HG02759 (cell line): ENCODE measurements at regions not wholly inside any gene's neighbourhood (a gene's known extent, or its start where the extent isn't known, plus 50 kb on each side); places are given as distances from the start of the nearest gene placed in this dataset.
"Not testable (repeated sequence)": the region's sequence is repeated elsewhere in the genome, so short reads cannot be mapped to it uniquely, and the experiment has no call there.

ENCODE experiments used
- ATAC-seq: cut with Tn5 transposase; IDR thresholded peaks from one replicate; pipeline ENCODE4 v1.9.1; 2021; ENCODE audit warnings: mild to moderate bottlenecking, moderate library complexity; ENCODE audit not compliant: unreplicated experiment

- ATAC-seq, result no peak
These were observed 651.8 kb downstream of the LMO4 start for GRCh38 chr1:87980494-87980893.

GRCh38 chr1:87981386-87981785, 652.7 kb downstream of the LMO4 start:
- ATAC-seq, result no peak

GRCh38 chr1:87981810-87982209, 653.1 kb downstream of the LMO4 start:
- no peak for ATAC-seq

GRCh38 chr1:87983841-87984240, 655.2 kb downstream of the LMO4 start:
- no peak for ATAC-seq

GRCh38 chr1:87985071-87985470, 656.4 kb downstream of the LMO4 start:
- ATAC-seq, result no peak

DNA sequence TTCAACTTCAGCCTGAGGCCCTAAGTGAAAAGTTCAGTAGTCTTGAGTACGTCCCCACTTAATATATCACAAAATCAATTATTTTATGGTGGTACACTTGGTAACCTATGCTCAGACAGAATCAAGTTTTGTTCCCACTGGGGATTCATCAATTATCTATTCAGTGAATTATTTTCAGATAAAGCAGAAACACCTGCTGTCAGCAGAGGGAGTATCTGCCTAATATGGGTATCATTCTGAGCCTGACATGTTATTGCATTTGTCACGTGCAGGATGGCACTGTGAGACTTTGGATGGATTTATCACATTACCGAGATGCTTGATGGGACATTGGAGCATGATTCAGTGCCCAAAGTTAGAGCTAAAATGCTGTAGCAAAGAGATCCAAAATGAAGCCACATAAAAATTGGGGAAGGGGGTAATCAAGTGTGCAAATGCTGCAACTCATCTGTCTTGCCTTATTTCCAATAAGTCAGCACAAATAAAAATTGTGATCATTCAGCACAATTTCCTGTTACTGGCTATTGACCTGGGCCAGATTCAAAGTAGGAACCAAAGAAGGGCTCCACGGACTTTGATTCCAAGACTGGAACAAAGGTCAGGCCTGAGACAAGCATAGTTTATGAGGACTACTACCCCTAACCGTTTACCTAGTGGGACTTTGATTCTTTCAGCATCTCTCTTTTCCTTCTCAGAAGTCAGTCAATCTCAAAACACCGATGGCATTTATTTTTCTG, 657.6 kb downstream of the LMO4 start:
- no peak for ATAC-seq

- no peak for ATAC-seq
These were observed 660.7 kb downstream of the LMO4 start for GRCh38 chr1:87989346-87989745.

DNA sequence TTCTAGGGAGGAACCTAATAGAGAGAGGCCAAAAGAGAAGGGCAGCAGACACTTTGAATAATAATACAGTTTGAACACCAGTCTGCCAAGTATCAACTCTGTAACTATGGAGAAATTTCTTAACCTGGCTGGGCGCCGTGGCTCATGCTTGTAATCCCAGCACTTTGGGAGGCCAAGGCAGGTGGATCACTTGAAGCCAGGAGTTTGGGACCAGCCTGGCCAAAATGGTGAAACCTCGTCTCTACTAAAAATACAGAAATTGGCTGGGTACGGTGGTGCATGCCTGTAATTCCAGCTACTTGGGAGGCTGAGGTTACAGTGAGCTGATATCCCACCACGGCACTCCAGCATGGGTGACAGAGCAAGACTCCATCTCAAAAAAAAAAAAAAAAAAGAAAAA, 663.9 kb downstream of the LMO4 start:
- ATAC-seq, result not testable (repeated sequence)

DNA sequence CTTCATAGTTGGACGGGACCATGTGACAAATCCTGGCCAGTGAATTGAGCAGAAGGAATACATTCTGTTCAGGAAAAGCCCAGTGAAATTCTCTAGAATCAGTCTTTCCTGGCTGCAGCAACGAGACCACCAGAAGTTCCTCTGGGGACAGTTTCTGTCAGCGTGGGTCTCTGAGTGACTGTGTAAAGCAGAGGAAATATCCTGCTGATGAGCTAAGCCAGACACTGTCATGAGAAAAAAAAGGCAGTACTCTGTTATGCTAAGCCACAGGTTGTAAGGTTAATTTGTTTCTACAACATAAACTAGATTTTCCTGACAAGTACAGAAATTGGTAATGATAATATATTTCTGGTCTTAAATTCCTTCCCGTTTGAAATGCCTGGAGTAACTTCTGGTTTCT, 664.4 kb downstream of the LMO4 start:
- no peak for ATAC-seq

- no peak for ATAC-seq
These were observed 671.2 kb downstream of the LMO4 start for GRCh38 chr1:87999852-88000251.

DNA sequence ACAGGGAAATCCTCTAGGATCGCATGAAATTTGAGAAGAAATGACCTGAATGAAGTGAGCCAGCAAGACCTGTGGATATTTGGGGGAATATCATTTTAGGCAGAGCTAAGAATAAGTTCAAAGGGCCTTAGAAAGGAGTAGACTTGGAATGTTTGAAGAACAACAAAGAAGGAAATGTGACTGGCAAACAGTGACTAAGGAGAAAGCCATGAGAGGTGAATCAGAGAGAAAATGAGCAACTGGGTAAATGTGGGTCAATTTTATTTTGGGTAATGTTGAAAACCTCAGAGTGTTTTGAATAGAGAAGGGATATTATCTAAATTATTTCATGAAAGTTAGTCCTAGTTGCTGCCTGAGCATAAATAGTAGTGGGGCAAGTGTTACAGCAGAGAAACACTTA, 672.8 kb downstream of the LMO4 start:
- no peak for ATAC-seq

- no peak for ATAC-seq
These were observed 674.6 kb downstream of the LMO4 start for GRCh38 chr1:88003255-88003654.

- ATAC-seq, result no peak
These were observed 674.2 kb upstream of the PKN2 start for GRCh38 chr1:88009916-88010315.

- no peak for ATAC-seq
These were observed 670.6 kb upstream of the PKN2 start for GRCh38 chr1:88013485-88013884.

GRCh38 chr1:88014131-88014530, 669.9 kb upstream of the PKN2 start:
- no peak for ATAC-seq

DNA sequence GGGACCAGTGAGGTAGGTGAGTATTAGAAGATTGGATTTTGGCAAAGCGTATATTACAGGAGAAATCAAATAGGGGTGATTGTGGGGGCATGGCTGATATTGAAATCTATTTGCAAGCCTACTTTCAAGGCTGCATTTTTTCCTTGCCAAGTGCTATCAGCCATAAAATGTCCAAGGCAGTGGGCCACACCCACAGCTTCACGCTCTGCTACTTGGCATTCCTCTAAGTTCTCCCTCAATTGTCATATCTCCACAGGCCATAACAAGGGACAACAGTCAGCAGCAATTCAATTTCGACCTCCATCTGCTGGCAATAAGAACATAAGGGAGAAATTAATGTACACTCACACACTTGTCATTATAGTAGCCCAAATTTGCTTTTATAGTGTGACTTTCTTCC, 667.1 kb upstream of the PKN2 start:
- no peak for ATAC-seq

DNA sequence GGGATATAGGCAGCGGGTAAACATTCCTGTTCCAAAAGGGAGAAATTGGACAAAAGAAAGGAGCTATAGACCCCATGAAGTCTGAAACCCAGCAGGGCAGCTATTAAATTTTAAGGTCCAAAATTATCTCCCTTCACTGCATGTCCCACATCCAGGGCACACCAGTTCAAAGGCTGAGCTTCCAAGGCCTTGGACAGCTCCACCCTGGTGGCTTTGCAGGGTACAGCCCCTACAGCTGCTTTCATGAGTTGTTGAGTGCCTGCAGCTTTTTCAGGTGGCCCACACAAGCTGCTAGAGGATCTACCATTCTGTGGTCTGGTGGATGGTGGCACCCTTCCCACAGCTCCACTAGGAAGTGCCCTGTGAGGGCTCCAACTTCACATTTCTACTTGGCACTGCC, 662.5 kb upstream of the PKN2 start:
- no peak for ATAC-seq

GRCh38 chr1:88022516-88022915, 661.6 kb upstream of the PKN2 start:
- no peak for ATAC-seq

DNA sequence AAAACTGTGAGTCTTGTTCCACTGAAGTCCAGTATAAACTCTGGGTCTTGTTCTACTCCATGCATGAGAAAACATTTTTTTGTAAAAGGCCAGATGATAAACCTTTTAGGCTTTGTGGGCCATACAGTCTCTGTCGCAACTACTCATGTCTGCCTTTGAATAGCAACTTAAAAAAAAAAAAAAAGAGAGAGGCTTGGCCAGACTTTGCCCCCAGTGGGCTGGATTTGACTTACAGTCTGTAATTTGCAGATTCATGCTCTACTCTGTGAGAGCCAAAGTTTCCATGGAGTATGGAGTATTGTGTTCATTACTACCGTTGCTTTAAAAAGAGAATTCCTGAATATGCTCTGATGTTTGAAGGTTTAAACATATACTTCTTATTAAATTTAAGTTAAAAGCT, 654.9 kb upstream of the PKN2 start:
- no peak for ATAC-seq

DNA sequence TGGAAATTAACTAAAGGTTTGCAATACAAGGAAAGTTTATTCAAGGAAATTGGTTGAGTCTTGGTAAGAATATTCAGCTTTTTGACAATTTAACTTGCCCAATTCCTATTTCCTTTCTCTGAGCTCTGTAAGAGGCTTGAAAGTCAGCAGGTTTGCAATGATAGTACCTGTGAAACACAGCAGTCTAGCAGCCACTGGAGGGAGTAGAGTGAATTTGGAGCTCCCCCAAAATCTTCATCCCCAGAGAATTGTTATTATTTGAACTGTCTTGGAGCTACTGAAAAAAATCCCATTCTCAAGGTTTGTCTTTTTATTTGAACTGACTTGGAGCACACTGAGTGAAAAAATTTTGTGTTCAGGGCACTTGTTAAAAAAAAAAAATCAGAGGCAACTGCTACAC, 654.2 kb upstream of the PKN2 start:
- ATAC-seq, result no peak

DNA sequence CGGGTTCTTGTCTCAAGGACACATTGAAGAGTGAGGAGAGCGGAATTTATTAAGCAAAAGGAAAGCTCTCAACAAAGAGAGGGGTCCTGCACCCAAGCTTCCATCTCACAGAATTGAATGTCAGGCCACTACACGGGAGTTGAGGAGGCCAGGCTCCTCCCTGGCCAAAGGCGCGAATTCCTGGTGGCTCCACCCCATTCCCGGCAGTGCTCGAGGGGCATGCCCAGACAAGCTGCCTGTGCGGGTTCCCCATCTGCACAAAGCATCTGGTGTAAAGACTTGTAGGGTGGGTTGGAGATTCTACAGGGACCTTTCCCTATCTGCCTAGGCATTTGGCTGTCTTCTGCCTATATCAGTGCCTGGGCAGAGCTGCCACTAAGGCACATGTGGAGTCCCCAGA, 648.5 kb upstream of the PKN2 start:
- ATAC-seq, result no peak

GRCh38 chr1:88036345-88037014, 647.6 kb upstream of the PKN2 start:
- no peak for ATAC-seq

GRCh38 chr1:88039240-88039639, 644.8 kb upstream of the PKN2 start:
- ATAC-seq, result no peak
